AG04449 (cell line): ENCODE measurements at regions not wholly inside any gene's neighbourhood (a gene's known extent, or its start where the extent isn't known, plus 50 kb on each side); places are given as distances from the start of the nearest gene placed in this dataset.

Experiments used
- CTCF ChIA-PET: fragments of 350-600 bp; formaldehyde crosslinking; extraction: SDS; loops from one replicate; lab custom pipeline; 2021; ENCODE audit warnings: antibody characterized with exemption; lab: Yijun Ruan, JAX
- POLR2A ChIA-PET: fragments of 400-600, 350-600 bp; formaldehyde crosslinking; extraction: SDS; loops from one replicate; lab custom pipeline; 2020; ENCODE audit warnings: antibody characterized with exemption, inconsistent platforms; lab: Yijun Ruan, JAX
- DNase-seq: peaks from one replicate; pipeline ENCODE4 v3.0.0-alpha.2; 2010; ENCODE audit warnings: low read depth, low spot score
- H3K4me3 ChIP-seq: 2 replicates; pipeline ENCODE4 v1.5.1; 2011; ENCODE audit warnings: low read depth, mild to moderate bottlenecking, control low read depth, low read length
- TF ChIP-seq, protein P1 (sequence below): IDR thresholded peaks from one replicate; pipeline ENCODE4 v1.5.1; 2011; ENCODE audit warnings: mild to moderate bottlenecking, moderate library complexity, low read length, control low read depth, inconsistent platforms; ENCODE audit not compliant: insufficient read depth; ENCODE audit errors: missing control alignments

- no peak overlapping the region for H3K4me3 ChIP-seq
- TF ChIP-seq, protein P1, sequence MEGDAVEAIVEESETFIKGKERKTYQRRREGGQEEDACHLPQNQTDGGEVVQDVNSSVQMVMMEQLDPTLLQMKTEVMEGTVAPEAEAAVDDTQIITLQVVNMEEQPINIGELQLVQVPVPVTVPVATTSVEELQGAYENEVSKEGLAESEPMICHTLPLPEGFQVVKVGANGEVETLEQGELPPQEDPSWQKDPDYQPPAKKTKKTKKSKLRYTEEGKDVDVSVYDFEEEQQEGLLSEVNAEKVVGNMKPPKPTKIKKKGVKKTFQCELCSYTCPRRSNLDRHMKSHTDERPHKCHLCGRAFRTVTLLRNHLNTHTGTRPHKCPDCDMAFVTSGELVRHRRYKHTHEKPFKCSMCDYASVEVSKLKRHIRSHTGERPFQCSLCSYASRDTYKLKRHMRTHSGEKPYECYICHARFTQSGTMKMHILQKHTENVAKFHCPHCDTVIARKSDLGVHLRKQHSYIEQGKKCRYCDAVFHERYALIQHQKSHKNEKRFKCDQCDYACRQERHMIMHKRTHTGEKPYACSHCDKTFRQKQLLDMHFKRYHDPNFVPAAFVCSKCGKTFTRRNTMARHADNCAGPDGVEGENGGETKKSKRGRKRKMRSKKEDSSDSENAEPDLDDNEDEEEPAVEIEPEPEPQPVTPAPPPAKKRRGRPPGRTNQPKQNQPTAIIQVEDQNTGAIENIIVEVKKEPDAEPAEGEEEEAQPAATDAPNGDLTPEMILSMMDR, result no peak
- DNase-seq, result no peak
- POLR2A ChIA-PET, result no interaction called here
- CTCF ChIA-PET, result no interaction called here
These were observed 123.7 kb upstream of the NCK2 start for GRCh38 chr2:105621038-105621437.

DNA sequence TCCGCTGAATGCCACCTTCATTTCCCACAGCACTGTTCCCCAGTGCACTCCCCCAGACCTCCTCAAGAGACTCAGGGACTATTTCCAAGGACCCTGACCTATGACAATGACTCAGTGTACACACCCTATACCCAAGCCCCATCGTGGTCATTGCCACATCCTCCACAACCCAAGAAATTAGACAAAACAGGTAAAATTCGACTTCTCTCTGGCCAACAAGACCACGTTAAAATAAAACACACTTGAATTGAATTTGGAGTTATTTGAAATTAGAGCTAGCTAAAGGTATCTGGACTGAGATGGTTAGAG is 126.4 kb upstream of the NCK2 start:
- TF ChIP-seq, protein P1, result no peak
- POLR2A ChIA-PET, result no interaction called here
- DNase-seq, result no peak
- H3K4me3 ChIP-seq, result no peak overlapping the region
- CTCF ChIA-PET, result no interaction called here

DNA sequence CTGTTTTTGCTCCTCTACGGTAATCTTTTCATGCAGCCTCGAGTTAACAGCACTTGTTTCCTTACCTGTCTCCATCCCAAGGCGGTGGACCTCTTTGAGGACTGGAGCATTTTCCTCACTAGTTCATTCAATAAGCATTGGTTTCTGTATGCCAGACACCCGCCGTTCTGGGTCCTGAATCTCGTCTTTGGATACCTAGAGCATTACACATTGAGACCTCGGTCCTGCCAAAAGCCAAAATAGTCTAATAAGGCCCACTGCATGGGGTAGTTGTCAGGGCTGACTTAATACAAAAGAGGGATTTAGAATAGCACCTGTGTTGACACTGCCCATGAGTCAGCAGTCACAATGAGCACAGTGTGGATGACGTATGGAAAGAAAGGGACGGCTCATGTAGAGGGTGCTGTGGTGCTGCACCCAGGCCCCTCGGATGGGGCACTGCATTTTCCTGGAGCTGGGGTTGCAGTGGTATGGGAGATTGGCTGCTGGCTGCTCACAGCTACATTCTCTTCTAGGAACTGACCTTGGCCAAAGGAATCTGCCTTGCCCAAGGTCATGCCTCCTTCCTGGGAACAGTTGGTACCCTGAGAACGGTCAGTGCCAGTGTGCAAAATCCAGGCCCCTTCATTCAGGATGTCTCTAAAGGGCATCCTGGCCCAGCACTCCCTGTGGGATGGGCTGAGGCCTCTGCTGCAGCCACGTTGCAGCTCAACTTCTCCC is 126.9 kb upstream of the NCK2 start:
- ChIA-PET CTCF (no interaction called here), POLR2A (no interaction called here)
- TF ChIP-seq, protein P1, result no peak
- no peak for DNase-seq
- no peak overlapping the region for H3K4me3 ChIP-seq

DNA sequence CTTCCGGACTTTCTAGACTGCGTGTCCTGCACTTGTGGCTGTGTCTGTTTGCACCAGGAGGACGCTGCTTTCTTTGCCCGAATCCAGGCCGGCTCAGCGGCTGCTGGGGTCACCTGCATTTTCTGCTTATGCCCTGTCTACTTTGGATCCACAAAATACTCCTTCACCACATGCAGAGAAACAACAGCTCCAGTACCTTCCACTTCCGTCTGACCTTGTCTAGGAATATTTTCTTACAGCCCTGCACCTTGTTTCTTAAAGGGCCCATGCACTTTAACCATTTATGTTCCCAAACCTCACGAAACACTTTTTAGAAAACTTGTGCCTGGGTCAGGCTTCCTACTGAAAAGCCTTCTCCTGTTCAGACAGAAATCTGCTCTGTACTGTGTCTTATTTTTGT is 129.4 kb upstream of the NCK2 start:
- ChIA-PET POLR2A (no interaction called here), CTCF (no interaction called here)
- no peak overlapping the region for H3K4me3 ChIP-seq
- DNase-seq, result no peak
- TF ChIP-seq, protein P1, result no peak

DNA sequence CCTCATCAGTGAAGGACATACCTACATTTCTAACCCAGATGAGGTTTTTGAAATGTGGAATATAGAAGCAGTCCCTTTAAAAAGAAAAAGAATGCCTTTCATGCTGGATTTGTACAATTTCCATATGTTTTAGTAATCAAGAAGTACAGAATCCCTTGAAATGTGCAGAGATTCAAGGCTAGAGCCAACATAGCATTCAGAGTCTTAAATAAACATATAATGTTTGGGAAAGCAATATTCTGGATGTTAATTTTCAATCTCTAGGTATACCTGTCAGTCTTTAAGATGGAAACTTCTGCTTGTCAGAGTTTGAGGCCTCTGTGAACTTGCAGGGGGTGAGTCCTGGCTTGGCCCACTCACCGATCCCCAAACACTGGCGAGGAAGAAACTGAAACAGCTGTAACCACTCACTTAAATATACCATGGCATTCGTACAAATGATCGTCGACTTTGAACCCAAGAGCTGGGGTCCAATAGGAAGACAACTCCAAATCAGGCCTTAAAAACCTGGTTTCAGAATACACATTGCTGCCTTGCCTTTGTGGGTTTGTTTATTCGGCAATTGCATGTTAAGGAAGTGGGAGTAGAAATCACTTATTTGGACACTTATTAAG is 132.8 kb upstream of the NCK2 start:
- TF ChIP-seq, protein P1, result no peak
- ChIA-PET CTCF (no interaction called here), POLR2A (no interaction called here)
- no peak overlapping the region for H3K4me3 ChIP-seq
- no peak for DNase-seq

DNA sequence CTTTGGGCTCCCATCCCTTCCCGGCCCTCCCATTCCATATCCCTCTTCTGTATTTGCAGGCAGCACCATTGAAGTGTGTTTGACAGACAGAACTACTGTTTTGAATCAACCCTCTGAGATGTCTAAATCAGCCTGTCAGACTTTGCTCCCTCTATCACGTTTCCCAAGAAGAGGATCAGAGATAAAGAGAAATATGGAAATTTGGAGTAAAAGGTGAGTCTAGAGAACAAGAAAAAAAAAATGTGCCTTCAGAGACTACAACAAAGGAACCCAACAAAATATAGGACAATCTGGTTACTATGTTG is 133.4 kb upstream of the NCK2 start:
- no peak for DNase-seq
- POLR2A ChIA-PET, result no interaction called here
- TF ChIP-seq, protein P1, result no peak
- no peak overlapping the region for H3K4me3 ChIP-seq
- CTCF ChIA-PET, result no interaction called here
